Ishikawa (cell line): ENCODE measurements at regions not wholly inside any gene's neighbourhood (a gene's known extent, or its start where the extent isn't known, plus 50 kb on each side); places are given as distances from the start of the nearest gene placed in this dataset.

Source experiments
- CEBPB ChIP-seq: IDR thresholded peaks from 2 replicates; pipeline ENCODE4 v1.6.1; 2012
- CREB1 ChIP-seq: IDR thresholded peaks from 2 replicates; pipeline ENCODE4 v1.6.1; 2012; ENCODE audit warnings: low read depth
- EGR1 ChIP-seq: IDR thresholded peaks from 2 replicates; pipeline ENCODE4 v1.6.1; 2012
- EP300 ChIP-seq: IDR thresholded peaks from 2 replicates; pipeline ENCODE4 v1.6.1; 2012; ENCODE audit warnings: borderline replicate concordance
- FOXM1 ChIP-seq: IDR thresholded peaks from 2 replicates; pipeline ENCODE4 v1.6.1; 2012; ENCODE audit warnings: low read depth, borderline replicate concordance
- MAX ChIP-seq: IDR thresholded peaks from 2 replicates; pipeline ENCODE4 v1.6.1; 2012
- NFIC ChIP-seq: IDR thresholded peaks from 2 replicates; pipeline ENCODE4 v1.6.1; 2012
- RAD21 ChIP-seq: IDR thresholded peaks from 2 replicates; pipeline ENCODE4 v1.6.1; 2012; ENCODE audit warnings: low read depth
- REST ChIP-seq: IDR thresholded peaks from 2 replicates; pipeline ENCODE4 v1.6.1; 2012; ENCODE audit warnings: low read depth, mild to moderate bottlenecking
- TAF1 ChIP-seq: IDR thresholded peaks from 2 replicates; pipeline ENCODE4 v1.6.1; 2012; ENCODE audit warnings: low read depth, mild to moderate bottlenecking
- TCF12 ChIP-seq: IDR thresholded peaks from 2 replicates; pipeline ENCODE4 v1.6.1; 2012; ENCODE audit warnings: low read depth
- TEAD4 ChIP-seq: IDR thresholded peaks from 2 replicates; pipeline ENCODE4 v1.6.1; 2012
- USF1 ChIP-seq: IDR thresholded peaks from 2 replicates; pipeline ENCODE4 v1.6.1; 2012
- YY1 ChIP-seq: IDR thresholded peaks from 2 replicates; pipeline ENCODE4 v1.6.1; 2012; ENCODE audit warnings: low read depth
- ZBTB7A ChIP-seq: IDR thresholded peaks from 2 replicates; pipeline ENCODE4 v1.6.1; 2012; ENCODE audit warnings: low read depth

GRCh38 chr11:33574331-33574730 lies 126.3 kb downstream of the C11orf91 start:
- no peak for TF ChIP-seq FOXM1
- TF ChIP-seq USF1, result no peak
- no peak for TF ChIP-seq RAD21

GRCh38 chr11:33569333-33569732 lies 131.3 kb downstream of the C11orf91 start:
- TF ChIP-seq TAF1 (no peak), USF1 (no peak), MAX (no peak), YY1 (no peak), CREB1 (no peak), TEAD4 (no peak), FOXM1 (no peak)

GRCh38 chr11:33567004-33567403 lies 133.6 kb downstream of the C11orf91 start:
- TF ChIP-seq CEBPB (no peak), RAD21 (no peak), MAX (no peak), FOXM1 (no peak), REST (no peak)

GRCh38 chr11:33564856-33565453 lies 135.7 kb downstream of the C11orf91 start:
- no peak for TF ChIP-seq FOXM1
- TF ChIP-seq EP300, result no peak
- no peak for TF ChIP-seq EGR1
- TF ChIP-seq RAD21, result no peak

- TF ChIP-seq NFIC (no peak), YY1 (no peak), MAX (no peak), ZBTB7A (no peak), TCF12 (no peak), USF1 (no peak), CREB1 (no peak), EP300 (no peak), CEBPB (no peak), TAF1 (no peak), EGR1 (no peak)
These were observed 139.9 kb downstream of the C11orf91 start for GRCh38 chr11:33560729-33561128.

- TF ChIP-seq MAX, result no peak
These were observed 141.1 kb downstream of the C11orf91 start for GRCh38 chr11:33559567-33559966.

GRCh38 chr11:33558097-33558496 lies 142.5 kb downstream of the C11orf91 start:
- no peak for TF ChIP-seq TEAD4
- TF ChIP-seq EGR1, result no peak
- no peak for TF ChIP-seq EP300
- TF ChIP-seq RAD21, result no peak
- TF ChIP-seq TAF1, result no peak
- no peak for TF ChIP-seq REST
- TF ChIP-seq TCF12, result no peak
- TF ChIP-seq CEBPB, result no peak
- no peak for TF ChIP-seq CREB1
- TF ChIP-seq ZBTB7A, result no peak
- no peak for TF ChIP-seq NFIC
